Suppressor macrophage treated with lipopolysaccharide for 1 hour (primary cell): ENCODE measurements at regions not wholly inside any gene's neighbourhood (a gene's known extent, or its start where the extent isn't known, plus 50 kb on each side); places are given as distances from the start of the nearest gene placed in this dataset.

Experiments
- DNase-seq, 3 donors: peaks; one replicate each; pipeline ENCODE4 v3.0.0-alpha.2; 2020 to 2022

GRCh38 chr6:99138445-99138844 lies 190.7 kb upstream of the FBXL4 start:
- no peak for DNase-seq

GRCh38 chr6:99137314-99137713 lies 189.6 kb upstream of the FBXL4 start:
- DNase-seq, result no peak

GRCh38 chr6:99136488-99136887 lies 188.7 kb upstream of the FBXL4 start:
- DNase-seq, result no peak

GRCh38 chr6:99132026-99132635 lies 184.4 kb upstream of the FBXL4 start:
- no peak for DNase-seq

GRCh38 chr6:99130897-99131873 lies 183.4 kb upstream of the FBXL4 start:
- DNase-seq, result no peak

GRCh38 chr6:99129835-99130234 lies 182.1 kb upstream of the FBXL4 start:
- DNase-seq, result no peak

GRCh38 chr6:99121748-99122147 lies 174.0 kb upstream of the FBXL4 start:
- no peak for DNase-seq

GRCh38 chr6:99120641-99121040 lies 172.9 kb upstream of the FBXL4 start:
- no peak for DNase-seq

GRCh38 chr6:99119109-99120031 lies 171.6 kb upstream of the FBXL4 start:
- DNase-seq, result peak; percentile 48 to 58 (median 54)

- DNase-seq, result no peak
Measured at GRCh38 chr6:99114769-99115406, 167.1 kb upstream of the FBXL4 start.

GRCh38 chr6:99111590-99111989 lies 163.8 kb upstream of the FBXL4 start:
- no peak for DNase-seq

- no peak for DNase-seq
Measured at GRCh38 chr6:99110029-99110428, 162.3 kb upstream of the FBXL4 start.

- DNase-seq, result no peak
Measured at GRCh38 chr6:99104218-99104617, 156.5 kb upstream of the FBXL4 start.

GRCh38 chr6:99099243-99099642 lies 151.5 kb upstream of the FBXL4 start:
- no peak for DNase-seq

GRCh38 chr6:99096170-99096569 lies 148.4 kb upstream of the FBXL4 start:
- DNase-seq, result no peak

- DNase-seq, result no peak
Measured at GRCh38 chr6:99093456-99094190, 145.9 kb upstream of the FBXL4 start.

GRCh38 chr6:99092461-99092860 lies 144.7 kb upstream of the FBXL4 start:
- DNase-seq, result no peak

GRCh38 chr6:99091985-99092384 lies 144.2 kb upstream of the FBXL4 start:
- DNase-seq, result no peak

- DNase-seq, result no peak
Measured at GRCh38 chr6:99080191-99080590, 132.4 kb upstream of the FBXL4 start.

- DNase-seq, result no peak
Measured at GRCh38 chr6:99079058-99079457, 131.3 kb upstream of the FBXL4 start.

- DNase-seq, result no peak
Measured at GRCh38 chr6:99073223-99073622, 125.5 kb upstream of the FBXL4 start.

- DNase-seq, result no peak
Measured at GRCh38 chr6:99066044-99066443, 118.3 kb upstream of the FBXL4 start.
